ENCODE measurements at regions not wholly inside any gene's neighbourhood (a gene's known extent, or its start where the extent isn't known, plus 50 kb on each side); places are given as distances from the start of the nearest gene placed in this dataset.

GRCh38 chr14:97301931-97302559 is 504.9 kb downstream of the VRK1 start:
- Mint-ChIP-seq H3K27ac (peak overlapping the region; percentile 36 to 60), H3K4me3 (no peak overlapping the region)
- ATAC-seq (replicated peaks) = no peak

GRCh38 chr14:97306133-97306759 is 509.1 kb downstream of the VRK1 start:
- H3K27ac Mint-ChIP-seq = peak overlapping the region in 1 of 2 donors; percentile 72
- DNase-seq = no peak
- no peak overlapping the region for H3K4me3 Mint-ChIP-seq
- H3K4me1 Mint-ChIP-seq (ENCODE audit: low read depth in 2 of 2) = peaks cover 11 to 14% of the 10 kb centered on the region in 2 donors
- ATAC-seq (replicated peaks) = no peak
- no peaks in the 10 kb centered on the region for H3K9me3 Mint-ChIP-seq
- H3K27me3 Mint-ChIP-seq = no peaks in the 10 kb centered on the region
- no peaks in the 10 kb centered on the region for H3K36me3 Mint-ChIP-seq (ENCODE audit: insufficient read depth)

More at GRCh38 chr14:97301931-97302559, 504.9 kb downstream of the VRK1 start:
- Mint-ChIP-seq H3K27me3 (peaks cover 0 to 12% of the 10 kb centered on the region in 2 donors), H3K36me3 (ENCODE audit: insufficient read depth) (no peaks in the 10 kb centered on the region), H3K4me1 (ENCODE audit: low read depth in 2 of 2) (peaks cover 15 to 25% of the 10 kb centered on the region in 2 donors), H3K9me3 (no peaks in the 10 kb centered on the region)
- DNase-seq = no peak

GRCh38 chr14:97306760-97307246 is 509.6 kb downstream of the VRK1 start:
- Mint-ChIP-seq H3K36me3 (ENCODE audit: insufficient read depth) (no peaks in the 10 kb centered on the region), H3K9me3 (no peaks in the 10 kb centered on the region), H3K27me3 (no peaks in the 10 kb centered on the region), H3K4me1 (ENCODE audit: low read depth in 2 of 2) (peaks cover 13 to 18% of the 10 kb centered on the region in 2 donors), H3K4me3 (no peak overlapping the region), H3K27ac (peak overlapping the region; percentile 72 to 80)
- ATAC-seq (replicated peaks) (no peak), DNase-seq (no peak)

GRCh38 chr14:97311411-97311810 is 514.2 kb downstream of the VRK1 start:
- ATAC-seq (replicated peaks) = no peak
- Mint-ChIP-seq H3K27ac (no peak overlapping the region), H3K36me3 (ENCODE audit: insufficient read depth) (no peaks in the 10 kb centered on the region), H3K27me3 (no peaks in the 10 kb centered on the region), H3K4me3 (no peak overlapping the region), H3K4me1 (ENCODE audit: low read depth in 2 of 2) (peaks cover 19 to 20% of the 10 kb centered on the region in 2 donors), H3K9me3 (peaks cover 0 to 2% of the 10 kb centered on the region in 2 donors)
- no peak for DNase-seq

GRCh38 chr14:97312910-97313309 is 515.7 kb downstream of the VRK1 start:
- H3K4me3 Mint-ChIP-seq = no peak overlapping the region
- H3K4me1 Mint-ChIP-seq (ENCODE audit: low read depth in 2 of 2) = peaks cover 10 to 14% of the 10 kb centered on the region in 2 donors

GRCh38 chr14:97315790-97316189 is 518.6 kb downstream of the VRK1 start:
- Mint-ChIP-seq H3K27ac (no peak overlapping the region), H3K36me3 (ENCODE audit: insufficient read depth) (no peaks in the 10 kb centered on the region), H3K4me3 (no peak overlapping the region), H3K9me3 (peaks cover 0 to 2% of the 10 kb centered on the region in 2 donors), H3K4me1 (ENCODE audit: low read depth in 2 of 2) (peaks cover 11 to 21% of the 10 kb centered on the region in 2 donors), H3K27me3 (no peaks in the 10 kb centered on the region)
- no peak for DNase-seq
- ATAC-seq (replicated peaks) = no peak

More at GRCh38 chr14:97312910-97313309, 515.7 kb downstream of the VRK1 start:
- Mint-ChIP-seq H3K9me3 (peaks cover 0 to 2% of the 10 kb centered on the region in 2 donors), H3K27me3 (no peaks in the 10 kb centered on the region), H3K27ac (peak overlapping the region in 1 of 2 donors; percentile 44), H3K36me3 (ENCODE audit: insufficient read depth) (no peaks in the 10 kb centered on the region)
- DNase-seq (no peak), ATAC-seq (replicated peaks) (no peak)

- H3K4me3 Mint-ChIP-seq = no peak overlapping the region
Measured at GRCh38 chr14:97318380-97318779, 521.2 kb downstream of the VRK1 start.

GRCh38 chr14:97319691-97320090 is 522.5 kb downstream of the VRK1 start:
- no peaks in the 10 kb centered on the region for H3K9me3 Mint-ChIP-seq
- H3K27ac Mint-ChIP-seq = no peak overlapping the region

More at GRCh38 chr14:97318380-97318779, 521.2 kb downstream of the VRK1 start:
- H3K36me3 Mint-ChIP-seq (ENCODE audit: insufficient read depth) = no peaks in the 10 kb centered on the region
- ATAC-seq (replicated peaks) (no peak), DNase-seq (no peak)
- peaks cover 0 to 1% of the 10 kb centered on the region in 2 donors for H3K9me3 Mint-ChIP-seq
- H3K27ac Mint-ChIP-seq = no peak overlapping the region
- H3K4me1 Mint-ChIP-seq (ENCODE audit: low read depth in 2 of 2) = peaks cover 4 to 15% of the 10 kb centered on the region in 2 donors
- no peaks in the 10 kb centered on the region for H3K27me3 Mint-ChIP-seq

GRCh38 chr14:97328743-97329142 is 531.6 kb downstream of the VRK1 start:
- H3K4me3 Mint-ChIP-seq = no peak overlapping the region
- H3K36me3 Mint-ChIP-seq (ENCODE audit: insufficient read depth) = no peaks in the 10 kb centered on the region
- H3K27me3 Mint-ChIP-seq = no peaks in the 10 kb centered on the region
- ATAC-seq (replicated peaks) (no peak), DNase-seq (no peak)
- peaks cover 3 to 8% of the 10 kb centered on the region in 2 donors for H3K4me1 Mint-ChIP-seq (ENCODE audit: low read depth in 2 of 2)
- no peaks in the 10 kb centered on the region for H3K9me3 Mint-ChIP-seq
- H3K27ac Mint-ChIP-seq = no peak overlapping the region

More at GRCh38 chr14:97319691-97320090, 522.5 kb downstream of the VRK1 start:
- no peaks in the 10 kb centered on the region for H3K36me3 Mint-ChIP-seq (ENCODE audit: insufficient read depth)
- no peak overlapping the region for H3K4me3 Mint-ChIP-seq
- H3K27me3 Mint-ChIP-seq = no peaks in the 10 kb centered on the region
- ATAC-seq (replicated peaks) (no peak), DNase-seq (no peak)
- peaks cover 4 to 15% of the 10 kb centered on the region in 2 donors for H3K4me1 Mint-ChIP-seq (ENCODE audit: low read depth in 2 of 2)

- no peak for DNase-seq
- Mint-ChIP-seq H3K9me3 (no peaks in the 10 kb centered on the region), H3K27me3 (no peaks in the 10 kb centered on the region), H3K36me3 (ENCODE audit: insufficient read depth) (no peaks in the 10 kb centered on the region), H3K27ac (peak overlapping the region in 1 of 2 donors; percentile 26), H3K4me1 (ENCODE audit: low read depth in 2 of 2) (peaks cover 3 to 8% of the 10 kb centered on the region in 2 donors), H3K4me3 (no peak overlapping the region)
- no peak for ATAC-seq (replicated peaks)
Measured at GRCh38 chr14:97329701-97330100, 532.5 kb downstream of the VRK1 start.

- DNase-seq = no peak
- Mint-ChIP-seq H3K27me3 (no peaks in the 10 kb centered on the region), H3K4me1 (ENCODE audit: low read depth in 2 of 2) (peaks cover 7 to 11% of the 10 kb centered on the region in 2 donors), H3K36me3 (ENCODE audit: insufficient read depth) (no peaks in the 10 kb centered on the region), H3K4me3 (no peak overlapping the region), H3K27ac (no peak overlapping the region), H3K9me3 (no peaks in the 10 kb centered on the region)
- no peak for ATAC-seq (replicated peaks)
Measured at GRCh38 chr14:97331058-97331457, 533.9 kb downstream of the VRK1 start.

- Mint-ChIP-seq H3K36me3 (ENCODE audit: insufficient read depth) (no peaks in the 10 kb centered on the region), H3K27ac (no peak overlapping the region), H3K9me3 (no peaks in the 10 kb centered on the region), H3K4me3 (no peak overlapping the region), H3K4me1 (ENCODE audit: low read depth in 2 of 2) (peaks cover 11 to 16% of the 10 kb centered on the region in 2 donors), H3K27me3 (no peaks in the 10 kb centered on the region)
- DNase-seq (no peak), ATAC-seq (replicated peaks) (no peak)
Measured at GRCh38 chr14:97331526-97331925, 534.3 kb downstream of the VRK1 start.

GRCh38 chr14:97336179-97336578 is 539.0 kb downstream of the VRK1 start:
- peaks cover 8 to 15% of the 10 kb centered on the region in 2 donors for H3K4me1 Mint-ChIP-seq (ENCODE audit: low read depth in 2 of 2)
- peak overlapping the region; percentile 14 to 49 for H3K27ac Mint-ChIP-seq
- peaks cover 4 to 8% of the 10 kb centered on the region in 2 donors for H3K9me3 Mint-ChIP-seq
- ATAC-seq (replicated peaks) (peak; percentile 45), DNase-seq (no peak)
- H3K27me3 Mint-ChIP-seq = peaks cover 0 to 5% of the 10 kb centered on the region in 2 donors
- no peaks in the 10 kb centered on the region for H3K36me3 Mint-ChIP-seq (ENCODE audit: insufficient read depth)
- peak overlapping the region in 1 of 2 donors; percentile 11 for H3K4me3 Mint-ChIP-seq

- H3K4me1 Mint-ChIP-seq (ENCODE audit: low read depth in 2 of 2) = peaks cover 8% of the 10 kb centered on the region in 2 donors
- H3K36me3 Mint-ChIP-seq (ENCODE audit: insufficient read depth) = no peaks in the 10 kb centered on the region
- DNase-seq = no peak
- peaks cover 4 to 8% of the 10 kb centered on the region in 2 donors for H3K9me3 Mint-ChIP-seq
- peak overlapping the region in 1 of 2 donors; percentile 49 for H3K27ac Mint-ChIP-seq
- no peak overlapping the region for H3K4me3 Mint-ChIP-seq
- ATAC-seq (replicated peaks) = no peak
- peaks cover 0 to 5% of the 10 kb centered on the region in 2 donors for H3K27me3 Mint-ChIP-seq
Measured at GRCh38 chr14:97336816-97337215, 539.6 kb downstream of the VRK1 start.
